Thyroid gland (tissue), 4 donors: ENCODE measurements at regions not wholly inside any gene's neighbourhood (a gene's known extent, or its start where the extent isn't known, plus 50 kb on each side); places are given as distances from the start of the nearest gene placed in this dataset.

Experiments
- DNase-seq, 2 donors: peaks; one replicate each; pipeline ENCODE4 v3.0.0-alpha.2; 2019
- H3K27ac ChIP-seq, 3 donors: fragments of 200-600 bp; sonication (generic); 1 replicate in 2 of 3; 2 replicates in 1 of 3; pipeline ENCODE4 v1.5.1; 2016 to 2019; ENCODE audit warnings: mild to moderate bottlenecking in 1 of 3, moderate library complexity in 1 of 3
- H3K27me3 ChIP-seq: fragments of 200-600 bp; sonication (generic); one replicate; pipeline ENCODE4 v1.5.1; 2019
- H3K36me3 ChIP-seq, 2 donors: fragments of 200-600 bp; sonication (generic); one replicate each; pipeline ENCODE4 v1.5.1; 2016 to 2019
- H3K4me1 ChIP-seq, 2 donors: fragments of 200-600 bp; sonication (generic); one replicate each; pipeline ENCODE4 v1.5.1; 2017 to 2019
- H3K4me3 ChIP-seq, 3 donors: fragments of 200-600 bp; sonication (generic); replicated peaks in 1 of 3; 1 replicate in 2 of 3; 2 replicates in 1 of 3; pipeline ENCODE4 v1.5.1; 2016; ENCODE audit warnings: mild to moderate bottlenecking in 1 of 3
- H3K9me3 ChIP-seq: fragments of 200-600 bp; sonication (generic); one replicate; pipeline ENCODE4 v1.5.1; 2017
- CTCF ChIP-seq, 6 experiments: fragments of 200-600 bp in 3 of 6; fragments of 450-650 bp in 3 of 6; sonication (generic) in 3 of 6; IDR thresholded peaks; one replicate each; pipeline ENCODE4 v1.5.1; 2016 to 2019; ENCODE audit warnings: antibody characterized with exemption in 6 of 6, mild to moderate bottlenecking in 2 of 6, inconsistent platforms in 1 of 6, moderate library complexity in 1 of 6
- POLR2A ChIP-seq, 2 donors: fragments of 450-650 bp; IDR thresholded peaks; one replicate each; pipeline ENCODE4 v1.6.1; 2017; ENCODE audit warnings: antibody characterized with exemption in 2 of 2, mild to moderate bottlenecking in 2 of 2, moderate library complexity in 1 of 2
- WGBS, 2 donors: methylation state at CpG; one replicate each; pipeline ENCODE4 v1.1.5; 2017; 5-methylcytosine and 5-hydroxymethylcytosine counted together
- intact Hi-C: fragments of 100-400 bp; cut with DNase I; formaldehyde crosslinking; loops from one replicate; pipeline ENCODE4 v1.15.1; 2023

- Histone ChIP-seq H3K27me3 (no peaks in the 10 kb centered on the region), H3K4me3 (no peak overlapping the region), H3K4me1 (no peaks in the 10 kb centered on the region), H3K9me3 (no peaks in the 10 kb centered on the region), H3K36me3 (no peaks in the 10 kb centered on the region), H3K27ac (no peak overlapping the region)
- intact Hi-C loops: no loop called here
- no peak for DNase-seq
- WGBS, 2 donors: 68 to 80% methylated on average over 6 to 8 of the region's 8 CpGs
- TF ChIP-seq CTCF (IDR thresholded peaks at IDR 0.05) (no peak), POLR2A (IDR thresholded peaks at IDR 0.05) (no peak)
Measured at GRCh38 chr2:239668042-239668441, 267.2 kb upstream of the HDAC4 start.

GRCh38 chr2:239667431-239667985, 266.7 kb upstream of the HDAC4 start:
- WGBS, 2 donors: 84 to 90% methylated on average over 8 to 10 of the region's 10 CpGs
- TF ChIP-seq CTCF (IDR thresholded peaks at IDR 0.05) (no peak), POLR2A (IDR thresholded peaks at IDR 0.05) (no peak)

GRCh38 chr2:239666855-239667376, 266.1 kb upstream of the HDAC4 start:
- Histone ChIP-seq H3K4me1 (no peaks in the 10 kb centered on the region), H3K36me3 (no peaks in the 10 kb centered on the region), H3K9me3 (no peaks in the 10 kb centered on the region), H3K27me3 (peaks cover 3% of the 10 kb centered on the region), H3K27ac (no peak overlapping the region), H3K4me3 (no peak overlapping the region)
- WGBS, 2 donors: 66 to 82% methylated on average over 11 of the region's 11 CpGs
- no peak for DNase-seq
- intact Hi-C loops: no loop called here
- TF ChIP-seq CTCF (IDR thresholded peaks at IDR 0.05): no peak
- TF ChIP-seq POLR2A (IDR thresholded peaks at IDR 0.05): no peak

More at GRCh38 chr2:239667431-239667985, 266.7 kb upstream of the HDAC4 start:
- Histone ChIP-seq H3K9me3 (no peaks in the 10 kb centered on the region), H3K36me3 (no peaks in the 10 kb centered on the region), H3K27ac (no peak overlapping the region), H3K4me1 (no peaks in the 10 kb centered on the region), H3K4me3 (no peak overlapping the region), H3K27me3 (no peaks in the 10 kb centered on the region)
- no peak for DNase-seq
- intact Hi-C loops: no loop called here

- TF ChIP-seq POLR2A (IDR thresholded peaks at IDR 0.05) (no peak), CTCF (IDR thresholded peaks at IDR 0.05) (no peak)
- Histone ChIP-seq H3K36me3 (no peaks in the 10 kb centered on the region), H3K4me3 (no peak overlapping the region), H3K27ac (no peak overlapping the region), H3K27me3 (peaks cover 4% of the 10 kb centered on the region), H3K4me1 (no peaks in the 10 kb centered on the region), H3K9me3 (no peaks in the 10 kb centered on the region)
- WGBS, 2 donors: 87 to 90% methylated on average over 13 to 18 of the region's 18 CpGs
- no peak for DNase-seq
- intact Hi-C loops: no loop called here
Measured at GRCh38 chr2:239666053-239666854, 265.4 kb upstream of the HDAC4 start.

GRCh38 chr2:239664216-239664810, 263.5 kb upstream of the HDAC4 start:
- no peak for DNase-seq
- peaks cover 4% of the 10 kb centered on the region for H3K27me3 ChIP-seq
- no peak for TF ChIP-seq POLR2A (IDR thresholded peaks at IDR 0.05)
- no peak for TF ChIP-seq CTCF (IDR thresholded peaks at IDR 0.05)
- no peaks in the 10 kb centered on the region for H3K36me3 ChIP-seq
- no peak overlapping the region for H3K4me3 ChIP-seq
- no peaks in the 10 kb centered on the region for H3K9me3 ChIP-seq
- no peak overlapping the region for H3K27ac ChIP-seq
- intact Hi-C loops: no loop called here
- WGBS, 2 donors: 92 to 97% methylated on average over 5 of the region's 5 CpGs
- H3K4me1 ChIP-seq: no peaks in the 10 kb centered on the region
